HepG2 (cell line): ENCODE measurements at regions not wholly inside any gene's neighbourhood (a gene's known extent, or its start where the extent isn't known, plus 50 kb on each side); places are given as distances from the start of the nearest gene placed in this dataset.

Experiments used
- FOXA1 ChIP-seq, 2 experiments: fragments of 450-650 bp in 1 of 2; sonication (generic) in 1 of 2; formaldehyde crosslinking in 1 of 2; IDR thresholded peaks; 2 replicates each; pipeline versions ENCODE4 v1.4.0 to v1.6.1; 2016 to 2020; ENCODE audit warnings: missing genetic modification reagents in 1 of 2
- MAZ ChIP-seq, 2 experiments: sonication (generic) in 1 of 2; formaldehyde crosslinking in 1 of 2; IDR thresholded peaks; 2 replicates each; pipeline versions ENCODE4 v1.5.0 to v1.6.1; 2012 to 2020; ENCODE audit warnings: low read depth in 2 of 2, mild to moderate bottlenecking in 2 of 2, borderline replicate concordance in 1 of 2, improper control_type of control experiment in 1 of 2, low read length in 1 of 2, missing genetic modification reagents in 1 of 2, moderate library complexity in 1 of 2
- POLR2A ChIP-seq, 2 experiments: IDR thresholded peaks; 2 replicates each; pipeline ENCODE4 v1.6.1; 2011; ENCODE audit warnings: low read depth in 2 of 2, low read length in 2 of 2, mild to moderate bottlenecking in 1 of 2, moderate library complexity in 1 of 2; ENCODE audit not compliant: insufficient read depth in 1 of 2

DNA sequence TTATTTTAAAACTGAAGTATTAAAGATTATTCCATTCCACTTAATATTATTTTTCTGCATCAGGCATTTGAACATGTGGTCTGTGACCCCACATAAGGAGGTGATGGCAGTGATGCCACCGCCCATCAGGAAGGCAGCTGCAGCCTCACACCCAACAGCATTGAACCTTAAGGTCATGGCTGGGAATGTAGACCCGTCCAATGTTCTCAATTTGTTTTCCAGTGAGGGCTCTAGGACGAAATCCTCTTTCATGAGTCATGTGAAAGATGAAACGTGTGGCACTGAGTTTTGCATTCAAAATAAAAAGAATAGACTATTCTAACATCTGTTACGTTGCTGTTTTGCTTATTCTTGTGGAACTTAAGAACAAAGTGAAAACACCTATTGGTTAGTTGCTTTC lies 74.5 kb upstream of the ANKRD10 start:
- TF ChIP-seq FOXA1 (IDR thresholded peaks at IDR 0.05), result no peak
- no peak for TF ChIP-seq FOXA1 (CRISPR knock-in tag; IDR thresholded peaks at IDR 0.05)
- TF ChIP-seq POLR2A (IDR thresholded peaks at IDR 0.05; ENCODE audit: insufficient read depth in 1 of 2, low read depth in 2 of 2, low read length in 2 of 2), result no peak
- no peak for TF ChIP-seq MAZ (IDR thresholded peaks at IDR 0.05; ENCODE audit: borderline replicate concordance, low read depth, low read length)
- TF ChIP-seq MAZ (CRISPR knock-in tag; IDR thresholded peaks at IDR 0.05; ENCODE audit: low read depth), result no peak
